GM12878 (cell line): ENCODE measurements at regions not wholly inside any gene's neighbourhood (a gene's known extent, or its start where the extent isn't known, plus 50 kb on each side); places are given as distances from the start of the nearest gene placed in this dataset.

Experiments
- ATAC-seq: fragments of 200-7000 bp; cut with Tn5 transposase; 3 replicates; pipeline ENCODE4 v1.9.1; 2020; ENCODE audit warnings: mild to moderate bottlenecking, moderate library complexity
- BruUV-seq: library from RNA; stranded (reverse); fragments of 400-500 nt; replicated peaks from 2 replicates; lab custom pipeline; 2021; lab: Mats Ljungman, UMichigan
- CTCF ChIA-PET: fragments of 300-600 bp; sonication (Branson Sonifier 250); formaldehyde crosslinking; extraction: SDS; loops from one replicate; lab custom pipeline; 2021; ENCODE audit warnings: inconsistent platforms; lab: Yijun Ruan, JAX
- POLR2A ChIA-PET: fragments of 350-600 bp; formaldehyde crosslinking; extraction: SDS; loops from one replicate; lab custom pipeline; 2021; ENCODE audit warnings: inconsistent platforms; lab: Charles Lee
- RAD21 ChIA-PET: fragments of 300-600 bp; sonication (Branson Sonifier 250); formaldehyde crosslinking; loops from one replicate; lab custom pipeline; 2023; ENCODE audit warnings: antibody characterized with exemption; ENCODE audit not compliant: unreplicated experiment; lab: Charles Lee
- SMC1A ChIA-PET: fragments of 300-600 bp; sonication (Branson Sonifier 250); formaldehyde crosslinking; loops from one replicate; lab custom pipeline; 2023; ENCODE audit not compliant: unreplicated experiment, uncharacterized antibody; lab: Charles Lee
- DNase-seq: peaks from one replicate; pipeline ENCODE4 v3.0.0-alpha.2; 2011; ENCODE audit warnings: low read depth, low spot score
- FAIRE-seq: peaks from 3 replicates; lab custom pipeline; 2011; peaks lifted over from hg19 to GRCh38; lab: Jason Lieb, UNC
- H2AFZ ChIP-seq: 2 replicates; pipeline ENCODE4 v1.6.0; 2011; ENCODE audit warnings: low read depth, low read length, control low read depth; ENCODE audit not compliant: control insufficient read depth
- H3K27ac ChIP-seq: 2 replicates; pipeline ENCODE4 v1.5.1; 2011; ENCODE audit warnings: control low read depth; ENCODE audit not compliant: control insufficient read depth, insufficient read depth
- H3K27me3 ChIP-seq, 2 experiments: replicated peaks in 1 of 2; 2 replicates each; pipeline versions ENCODE4 v1.6.0 to v1.6.1; 2011; ENCODE audit warnings: low read length in 1 of 2; ENCODE audit not compliant: control insufficient read depth in 2 of 2, insufficient read depth in 2 of 2
- H3K36me3 ChIP-seq, 2 experiments: 2 replicates each; pipeline ENCODE4 v1.5.1; 2011; ENCODE audit warnings: low read length in 1 of 2; ENCODE audit not compliant: control insufficient read depth in 2 of 2, insufficient read depth in 2 of 2
- H3K4me1 ChIP-seq: 2 replicates; pipeline ENCODE4 v1.6.1; 2011; ENCODE audit warnings: mild to moderate bottlenecking, low read length, moderate library complexity, mixed read lengths; ENCODE audit not compliant: control insufficient read depth, insufficient read depth
- H3K4me2 ChIP-seq: 2 replicates; pipeline ENCODE4 v1.6.0; 2011; ENCODE audit warnings: control low read depth; ENCODE audit not compliant: control insufficient read depth, insufficient read depth
- H3K4me3 ChIP-seq: fragments of 200-600 bp; sonication (generic); 2 replicates; pipeline ENCODE4 v1.5.1; 2016
- H3K79me2 ChIP-seq: 2 replicates; pipeline ENCODE4 v1.6.0; 2011; ENCODE audit warnings: low read length; ENCODE audit not compliant: control insufficient read depth, insufficient read depth
- H3K9ac ChIP-seq: 2 replicates; pipeline ENCODE4 v1.8.0; 2011; ENCODE audit warnings: low read length, control low read depth, mixed read lengths; ENCODE audit not compliant: control insufficient read depth, insufficient read depth
- H3K9me3 ChIP-seq: replicated peaks from 3 replicates; pipeline ENCODE4 v1.5.1; 2011; ENCODE audit warnings: mild to moderate bottlenecking, low read length; ENCODE audit not compliant: control insufficient read depth, insufficient read depth
- H4K20me1 ChIP-seq: 2 replicates; pipeline ENCODE4 v1.6.0; 2011; ENCODE audit not compliant: control insufficient read depth, insufficient read depth
- BMI1 ChIP-seq: fragments of 450-650 bp; IDR thresholded peaks from 2 replicates; pipeline ENCODE4 v1.6.1; 2016; ENCODE audit warnings: mild to moderate bottlenecking, moderate library complexity, borderline replicate concordance
- CBX3 ChIP-seq: fragments of 200-600 bp; sonication (generic); IDR thresholded peaks from 2 replicates; pipeline ENCODE4 v1.6.1; 2016; ENCODE audit warnings: low read depth, borderline replicate concordance
- CBX5 ChIP-seq: sonication (generic); IDR thresholded peaks from 2 replicates; pipeline ENCODE4 v1.6.1; 2016; ENCODE audit warnings: low read depth, moderate library complexity, mild to moderate bottlenecking, inconsistent platforms
- CHD4 ChIP-seq: fragments of 200-600 bp; sonication (generic); IDR thresholded peaks from 2 replicates; pipeline ENCODE4 v1.6.1; 2016; ENCODE audit warnings: mild to moderate bottlenecking
- EZH2 ChIP-seq: IDR thresholded peaks from 2 replicates; pipeline ENCODE4 v1.6.1; 2012; ENCODE audit warnings: low read depth, mild to moderate bottlenecking, control low read depth, inconsistent platforms, low read length, borderline replicate concordance; ENCODE audit not compliant: control insufficient read depth
- FOXM1 ChIP-seq: IDR thresholded peaks from 2 replicates; pipeline ENCODE4 v1.6.1; 2012; ENCODE audit warnings: low read depth, mild to moderate bottlenecking, inconsistent platforms, low read length, moderate library complexity
- NRF1 ChIP-seq: conservative IDR thresholded peaks from 2 replicates; pipeline ENCODE4 v1.6.1; 2011; ENCODE audit warnings: mild to moderate bottlenecking, low read depth, low read length, improper control_type of control experiment
- POU2F2 ChIP-seq: IDR thresholded peaks from 3 replicates; pipeline ENCODE4 v1.6.1; 2011; ENCODE audit warnings: low read depth, mild to moderate bottlenecking, low read length, borderline replicate concordance
- SP1 ChIP-seq: IDR thresholded peaks from one replicate; pipeline ENCODE4 v1.6.1; 2011; ENCODE audit warnings: low read depth, low read length
- USF1 ChIP-seq: IDR thresholded peaks from 2 replicates; pipeline ENCODE4 v1.6.1; 2011; ENCODE audit warnings: borderline replicate concordance, low read depth, mild to moderate bottlenecking, moderate library complexity, mixed read lengths, low read length; ENCODE audit not compliant: insufficient read depth; ENCODE audit errors: extremely low read length
- WRNIP1 ChIP-seq: IDR thresholded peaks from 2 replicates; pipeline ENCODE4 v1.6.1; 2011; ENCODE audit warnings: low read depth, low read length, improper control_type of control experiment, borderline replicate concordance
- WGBS: methylation state at CpG from one replicate; pipeline ENCODE4 v1.1.6; 2016; ENCODE audit warnings: low lambda C conversion rate; ENCODE audit not compliant: insufficient replicate concordance, insufficient coverage; ENCODE audit errors: missing lambda C conversion rate; 5-methylcytosine and 5-hydroxymethylcytosine counted together
- in situ Hi-C: fragments of 300-500 bp; cut with MboI; formaldehyde crosslinking; loops from 9 replicates; pipeline ENCODE4 v1.14.3; 2018; ENCODE audit warnings: mixed read lengths
- intact Hi-C: fragments of 100-400 bp; cut with micrococcal nuclease; formaldehyde crosslinking; loops from one replicate; pipeline ENCODE4 v1.14.2; 2022; ENCODE audit not compliant: unreplicated experiment
- TF ChIP-seq, protein P1 (sequence below): fragments of 450-650 bp; IDR thresholded peaks from 2 replicates; pipeline ENCODE4 v1.6.1; 2018; ENCODE audit warnings: borderline replicate concordance, mild to moderate bottlenecking; ENCODE audit not compliant: partially characterized antibody
- TF ChIP-seq, protein P2 (sequence below): fragments of 450-650 bp; IDR thresholded peaks from 2 replicates; pipeline ENCODE4 v1.6.1; 2016; ENCODE audit warnings: mild to moderate bottlenecking

DNA sequence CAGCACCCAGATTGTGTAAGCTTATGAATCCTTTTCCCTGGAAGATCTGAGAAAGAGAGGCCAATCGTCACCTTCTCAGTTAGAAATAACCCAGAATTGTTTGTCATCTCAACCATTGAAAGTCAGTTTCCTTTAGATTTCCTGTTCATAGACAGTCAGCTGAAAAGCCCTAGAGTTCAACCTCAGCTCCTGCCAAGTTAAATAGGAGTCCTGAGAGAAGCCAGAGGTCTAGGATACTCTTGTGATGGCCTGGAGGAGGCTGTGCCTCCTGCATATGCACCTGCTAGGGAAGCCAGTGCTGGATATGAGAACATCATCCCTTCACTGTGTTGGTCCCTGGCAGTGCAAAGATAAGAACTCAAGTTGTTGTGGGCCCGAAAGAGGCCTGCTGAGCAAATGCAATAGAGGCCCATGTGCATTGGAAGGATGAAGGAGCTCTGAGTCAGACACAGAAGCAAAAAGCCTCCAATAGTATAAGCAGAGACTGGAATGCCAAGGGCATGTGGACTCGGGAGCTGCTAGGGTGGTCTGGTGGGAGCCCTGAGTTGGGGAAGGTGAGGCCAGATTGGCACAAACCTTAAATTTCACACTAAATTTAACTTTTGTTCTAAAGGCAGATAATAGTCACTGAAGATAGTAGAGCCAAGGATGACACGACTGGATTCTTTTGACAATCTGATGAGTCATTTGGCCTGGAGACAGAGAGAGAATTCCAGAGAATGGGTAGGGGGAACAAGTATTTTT, 520.9 kb upstream of the CDH5 start (continued):
- TF ChIP-seq, protein P1, sequence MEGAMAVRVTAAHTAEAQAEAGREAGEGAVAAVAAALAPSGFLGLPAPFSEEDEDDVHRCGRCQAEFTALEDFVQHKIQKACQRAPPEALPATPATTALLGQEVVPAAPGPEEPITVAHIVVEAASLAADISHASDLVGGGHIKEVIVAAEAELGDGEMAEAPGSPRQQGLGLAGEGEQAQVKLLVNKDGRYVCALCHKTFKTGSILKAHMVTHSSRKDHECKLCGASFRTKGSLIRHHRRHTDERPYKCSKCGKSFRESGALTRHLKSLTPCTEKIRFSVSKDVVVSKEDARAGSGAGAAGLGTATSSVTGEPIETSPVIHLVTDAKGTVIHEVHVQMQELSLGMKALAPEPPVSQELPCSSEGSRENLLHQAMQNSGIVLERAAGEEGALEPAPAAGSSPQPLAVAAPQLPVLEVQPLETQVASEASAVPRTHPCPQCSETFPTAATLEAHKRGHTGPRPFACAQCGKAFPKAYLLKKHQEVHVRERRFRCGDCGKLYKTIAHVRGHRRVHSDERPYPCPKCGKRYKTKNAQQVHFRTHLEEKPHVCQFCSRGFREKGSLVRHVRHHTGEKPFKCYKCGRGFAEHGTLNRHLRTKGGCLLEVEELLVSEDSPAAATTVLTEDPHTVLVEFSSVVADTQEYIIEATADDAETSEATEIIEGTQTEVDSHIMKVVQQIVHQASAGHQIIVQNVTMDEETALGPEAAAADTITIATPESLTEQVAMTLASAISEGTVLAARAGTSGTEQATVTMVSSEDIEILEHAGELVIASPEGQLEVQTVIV = no peak
- TF ChIP-seq WRNIP1 (no peak), FOXM1 (no peak), USF1 (no peak), NRF1 (no peak)

DNA sequence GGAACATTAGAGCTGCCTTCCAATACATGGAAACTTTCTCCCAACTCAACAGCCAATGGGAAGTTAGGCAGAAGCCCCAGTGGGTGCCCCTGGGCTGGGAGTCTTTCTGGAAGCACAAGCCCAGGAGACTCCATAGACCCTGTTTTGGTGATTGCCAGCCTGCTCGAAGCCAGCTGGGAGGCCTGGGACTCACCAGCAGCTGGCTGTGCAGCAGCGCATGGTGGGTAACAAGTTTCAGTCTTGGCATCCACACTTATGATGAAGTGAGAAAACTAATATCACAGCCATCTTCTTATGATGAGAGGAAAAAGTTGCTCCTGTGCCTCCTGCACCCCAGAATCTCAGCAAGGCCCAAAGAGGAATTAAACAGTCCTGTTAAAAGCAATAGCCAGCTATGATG, 522.5 kb upstream of the CDH5 start:
- TF ChIP-seq CHD4 = no peak
- TF ChIP-seq, protein P2, sequence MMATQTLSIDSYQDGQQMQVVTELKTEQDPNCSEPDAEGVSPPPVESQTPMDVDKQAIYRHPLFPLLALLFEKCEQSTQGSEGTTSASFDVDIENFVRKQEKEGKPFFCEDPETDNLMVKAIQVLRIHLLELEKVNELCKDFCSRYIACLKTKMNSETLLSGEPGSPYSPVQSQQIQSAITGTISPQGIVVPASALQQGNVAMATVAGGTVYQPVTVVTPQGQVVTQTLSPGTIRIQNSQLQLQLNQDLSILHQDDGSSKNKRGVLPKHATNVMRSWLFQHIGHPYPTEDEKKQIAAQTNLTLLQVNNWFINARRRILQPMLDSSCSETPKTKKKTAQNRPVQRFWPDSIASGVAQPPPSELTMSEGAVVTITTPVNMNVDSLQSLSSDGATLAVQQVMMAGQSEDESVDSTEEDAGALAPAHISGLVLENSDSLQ = no peak
- TF ChIP-seq POU2F2 = no peak
- no peak for TF ChIP-seq SP1
- TF ChIP-seq CBX3 = no peak
- no peak for TF ChIP-seq CBX5
- TF ChIP-seq EZH2 = no peak
- no peak for TF ChIP-seq BMI1
- no peak overlapping the region for H3K4me3 ChIP-seq
- no peaks in the 10 kb centered on the region for H3K9me3 ChIP-seq
- H3K27me3 ChIP-seq = no peaks in the 10 kb centered on the region
- H2AFZ ChIP-seq = no peak overlapping the region
- H3K36me3 ChIP-seq = no peaks in the 10 kb centered on the region
- ChIA-PET RAD21 (no interaction called here), SMC1A (no interaction called here), CTCF (no interaction called here), POLR2A (no interaction called here)
- in situ Hi-C loops = no loop called here
- no peaks in the 10 kb centered on the region for H4K20me1 ChIP-seq
- WGBS = 50% methylated on average over 2 of the region's 2 CpGs
- no peak overlapping the region for H3K4me2 ChIP-seq
- BruUV-seq = no TSS peak
- no peaks in the 10 kb centered on the region for H3K4me1 ChIP-seq
- DNase-seq (no peak), ATAC-seq (no peak), FAIRE-seq (no peak)
- H3K27ac ChIP-seq = no peak overlapping the region
- no peaks in the 10 kb centered on the region for H3K79me2 ChIP-seq
- no peak overlapping the region for H3K9ac ChIP-seq
- intact Hi-C loops = no loop called here
